Effector CD8-positive, alpha-beta T cell (primary cell): ENCODE measurements at regions not wholly inside any gene's neighbourhood (a gene's known extent, or its start where the extent isn't known, plus 50 kb on each side); places are given as distances from the start of the nearest gene placed in this dataset.

Experiments used
- DNase-seq: peaks from one replicate; lab custom pipeline; 2025; lab: John Stamatoyannopoulos, UW

- no peak for DNase-seq
Observed at GRCh38 chr5:158553962-158554336, 545.8 kb downstream of the EBF1 start.

GRCh38 chr5:158553195-158553961 is 546.3 kb downstream of the EBF1 start:
- no peak for DNase-seq

GRCh38 chr5:158552241-158552640 is 547.5 kb downstream of the EBF1 start:
- no peak for DNase-seq

GRCh38 chr5:158549311-158549710 is 550.4 kb downstream of the EBF1 start:
- DNase-seq = no peak

GRCh38 chr5:158546748-158547147 is 553.0 kb downstream of the EBF1 start:
- DNase-seq = no peak

GRCh38 chr5:158545949-158546530 is 553.7 kb downstream of the EBF1 start:
- DNase-seq = no peak

- DNase-seq = no peak
Observed at GRCh38 chr5:158544388-158545339, 555.1 kb downstream of the EBF1 start.

GRCh38 chr5:158543539-158544387 is 556.0 kb downstream of the EBF1 start:
- no peak for DNase-seq

- no peak for DNase-seq
Observed at GRCh38 chr5:158541536-158542297, 558.0 kb downstream of the EBF1 start.

GRCh38 chr5:158538506-158539074 is 561.1 kb downstream of the EBF1 start:
- no peak for DNase-seq

GRCh38 chr5:158537366-158537765 is 562.4 kb downstream of the EBF1 start:
- no peak for DNase-seq

GRCh38 chr5:158534203-158534602 is 565.5 kb downstream of the EBF1 start:
- no peak for DNase-seq

- DNase-seq = no peak
Observed at GRCh38 chr5:158532739-158533138, 567.0 kb downstream of the EBF1 start.

- DNase-seq = no peak
Observed at GRCh38 chr5:158531860-158532259, 567.9 kb downstream of the EBF1 start.

- DNase-seq = no peak
Observed at GRCh38 chr5:158530115-158530514, 569.6 kb downstream of the EBF1 start.

- DNase-seq = no peak
Observed at GRCh38 chr5:158529454-158529853, 570.3 kb downstream of the EBF1 start.

- no peak for DNase-seq
Observed at GRCh38 chr5:158525663-158526062, 574.1 kb downstream of the EBF1 start.

- no peak for DNase-seq
Observed at GRCh38 chr5:158524070-158524469, 575.6 kb downstream of the EBF1 start.

- no peak for DNase-seq
Observed at GRCh38 chr5:158522776-158523175, 576.9 kb downstream of the EBF1 start.

- DNase-seq = no peak
Observed at GRCh38 chr5:158521995-158522394, 577.7 kb downstream of the EBF1 start.
